Fibroblast of lung (primary cell): ENCODE measurements at regions not wholly inside any gene's neighbourhood (a gene's known extent, or its start where the extent isn't known, plus 50 kb on each side); places are given as distances from the start of the nearest gene placed in this dataset.
"Not testable (repeated sequence)": the region's sequence is repeated elsewhere in the genome, so short reads cannot be mapped to it uniquely, and the experiment has no call there.

Experiments
- DNase-seq, 2 donors: peaks; one replicate each; pipeline versions ENCODE4 v3.0.0 to v3.0.0-alpha.2; 2010; ENCODE audit warnings: low read depth in 2 of 2
- H2AFZ ChIP-seq: 2 replicates; pipeline ENCODE4 v1.5.1; 2012; ENCODE audit warnings: low read length, control low read depth, inconsistent platforms
- H3K27ac ChIP-seq: 2 replicates; pipeline ENCODE4 v1.5.1; 2011; ENCODE audit warnings: low read length, control low read depth; ENCODE audit not compliant: insufficient read depth
- H3K27me3 ChIP-seq: 2 replicates; pipeline ENCODE4 v1.5.1; 2011; ENCODE audit warnings: mild to moderate bottlenecking, low read length; ENCODE audit not compliant: control insufficient read depth, insufficient read depth
- H3K36me3 ChIP-seq: 2 replicates; pipeline ENCODE4 v1.5.1; 2011; ENCODE audit warnings: low read length; ENCODE audit not compliant: control insufficient read depth, insufficient read depth
- H3K4me1 ChIP-seq: 2 replicates; pipeline ENCODE4 v1.5.1; 2011; ENCODE audit warnings: low read length; ENCODE audit not compliant: control insufficient read depth, insufficient read depth; ENCODE audit errors: extremely low read depth
- H3K4me2 ChIP-seq: 2 replicates; pipeline ENCODE4 v1.5.1; 2011; ENCODE audit warnings: low read length, control low read depth; ENCODE audit not compliant: insufficient read depth; ENCODE audit errors: extremely low read depth
- H3K4me3 ChIP-seq, 4 experiments: fragments of 200-600 bp in 1 of 4; sonication (generic) in 1 of 4; replicated peaks in 1 of 4; 2 replicates each; pipeline ENCODE4 v1.5.1; 2011 to 2016; ENCODE audit warnings: low read length in 4 of 4, low read depth in 3 of 4, mild to moderate bottlenecking in 3 of 4, control low read depth in 2 of 4, inconsistent platforms in 1 of 4, mixed read lengths in 1 of 4; ENCODE audit not compliant: insufficient read depth in 1 of 4; ENCODE audit errors: control extremely low read depth in 1 of 4
- H3K79me2 ChIP-seq: 2 replicates; pipeline ENCODE4 v1.5.1; 2012; ENCODE audit warnings: mild to moderate bottlenecking, low read length, inconsistent platforms; ENCODE audit not compliant: control insufficient read depth, insufficient read depth
- H3K9ac ChIP-seq: 2 replicates; pipeline ENCODE4 v1.5.1; 2011; ENCODE audit warnings: mild to moderate bottlenecking, low read length, control low read depth; ENCODE audit not compliant: insufficient read depth
- H3K9me3 ChIP-seq: 2 replicates; pipeline ENCODE4 v1.5.1; 2012; ENCODE audit warnings: low read depth, low read length; ENCODE audit not compliant: control insufficient read depth, insufficient read depth
- H4K20me1 ChIP-seq: 2 replicates; pipeline ENCODE4 v1.5.1; 2011; ENCODE audit warnings: low read length; ENCODE audit not compliant: control insufficient read depth, insufficient read depth; ENCODE audit errors: extremely low read depth
- CTCF ChIP-seq, 2 donors: IDR thresholded peaks in 1 of 2; conservative IDR thresholded peaks in 1 of 2; 1 replicate in 1 of 2; 2 replicates in 1 of 2; pipeline ENCODE4 v1.5.1; 2011 to 2012; ENCODE audit warnings: low read length in 2 of 2, control low read depth in 1 of 2, inconsistent platforms in 1 of 2, low read depth in 1 of 2, mild to moderate bottlenecking in 1 of 2
- EZH2 ChIP-seq: IDR thresholded peaks from 2 replicates; pipeline ENCODE4 v1.5.1; 2012; ENCODE audit warnings: low read length, control low read depth, mild to moderate bottlenecking; ENCODE audit errors: missing control alignments

DNA sequence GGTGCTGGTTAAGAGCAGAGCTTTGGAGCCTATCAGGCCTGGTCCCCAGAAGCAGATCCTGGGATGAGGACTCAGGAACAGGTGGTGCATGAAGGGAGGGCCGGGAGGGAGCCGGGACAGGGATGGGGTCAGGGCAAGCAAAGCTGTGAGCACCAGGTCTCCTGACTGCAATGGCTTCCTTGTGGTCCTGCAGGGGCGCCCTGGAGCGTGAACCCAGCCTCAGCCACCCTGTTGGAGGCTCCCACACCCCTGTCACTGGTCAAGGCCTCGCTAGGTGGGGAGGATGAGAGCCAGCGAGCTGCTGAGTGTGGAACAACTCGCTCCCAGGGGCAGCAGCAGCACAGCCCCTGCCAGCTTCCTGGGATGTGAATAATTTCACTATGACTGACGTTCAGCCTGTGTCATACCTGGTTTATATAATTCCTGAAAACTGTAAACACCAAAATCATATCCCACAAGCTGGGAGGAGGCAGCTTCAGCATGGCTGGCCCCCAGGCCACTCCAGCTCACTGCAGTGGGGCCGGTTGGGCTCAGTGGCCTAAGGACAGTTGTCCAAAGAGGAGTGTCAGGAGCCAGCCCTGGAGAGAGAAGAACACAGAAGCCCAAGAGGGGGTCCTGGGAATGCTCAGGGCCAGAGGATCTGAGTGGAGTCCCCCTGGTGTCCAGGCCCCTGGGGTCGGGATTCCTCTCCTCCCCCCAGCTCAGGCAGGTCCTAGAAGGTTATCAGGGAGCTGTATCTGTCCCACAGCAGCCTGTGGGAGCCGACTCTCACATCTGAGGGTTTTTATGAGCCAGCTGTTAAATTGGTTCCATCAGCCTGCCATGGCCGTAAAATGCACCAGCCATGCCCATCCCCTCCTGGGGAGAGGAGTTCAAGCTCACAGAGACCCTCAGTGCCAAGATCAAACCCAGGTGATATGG, 272.9 kb downstream of the ADGRD1 start:
- H3K9ac ChIP-seq, result no peak overlapping the region
- H4K20me1 ChIP-seq, result no peaks in the 10 kb centered on the region
- H3K36me3 ChIP-seq, result no peaks in the 10 kb centered on the region
- no peak overlapping the region for H2AFZ ChIP-seq
- no peak overlapping the region for H3K4me2 ChIP-seq
- no peaks in the 10 kb centered on the region for H3K79me2 ChIP-seq
- H3K27me3 ChIP-seq, result no peaks in the 10 kb centered on the region
- no peaks in the 10 kb centered on the region for H3K4me1 ChIP-seq
- no peak overlapping the region for H3K27ac ChIP-seq
- TF ChIP-seq EZH2 (no peak), CTCF (conservative IDR thresholded peaks at IDR 0.05 in 1 of 2, IDR thresholded peaks at IDR 0.05 in 1 of 2; ENCODE audit: low read depth in 1 of 2, low read length in 2 of 2) (no peak)
- no peak for DNase-seq
- no peaks in the 10 kb centered on the region for H3K9me3 ChIP-seq
- no peak overlapping the region for H3K4me3 ChIP-seq

GRCh38 chr12:131227641-131228040, 273.9 kb downstream of the ADGRD1 start:
- H3K79me2 ChIP-seq, H3K4me2 ChIP-seq, H3K27me3 ChIP-seq, H3K9me3 ChIP-seq, H2AFZ ChIP-seq, H3K4me3 ChIP-seq, H3K4me1 ChIP-seq, H3K9ac ChIP-seq, H3K27ac ChIP-seq, H3K36me3 ChIP-seq, DNase-seq, H4K20me1 ChIP-seq: not testable (repeated sequence)

GRCh38 chr12:131229079-131229425, 275.3 kb downstream of the ADGRD1 start:
- not testable (repeated sequence) for H3K36me3 ChIP-seq, H3K27ac ChIP-seq, DNase-seq, H3K4me1 ChIP-seq, H3K27me3 ChIP-seq, H3K4me2 ChIP-seq, H2AFZ ChIP-seq, H3K4me3 ChIP-seq, H3K79me2 ChIP-seq, H4K20me1 ChIP-seq, H3K9ac ChIP-seq, H3K9me3 ChIP-seq
